ENCODE measurements at regions not wholly inside any gene's neighbourhood (a gene's known extent, or its start where the extent isn't known, plus 50 kb on each side); places are given as distances from the start of the nearest gene placed in this dataset.

- TF ChIP-seq SP1 (IDR thresholded peaks at IDR 0.05) (no peak), PKNOX1 (IDR thresholded peaks at IDR 0.05) (no peak), NFRKB (IDR thresholded peaks at IDR 0.05) (no peak), FOXM1 (IDR thresholded peaks at IDR 0.05; ENCODE audit: borderline replicate concordance) (no peak), BHLHE40 (IDR thresholded peaks at IDR 0.05; ENCODE audit: borderline replicate concordance) (no peak), ELF4 (IDR thresholded peaks at IDR 0.05) (no peak), ARNT (IDR thresholded peaks at IDR 0.05) (no peak), TARDBP (IDR thresholded peaks at IDR 0.05) (no peak)
These were observed 56.2 kb upstream of the OPN4 start for GRCh38 chr10:86598151-86598550.

Measured in HEK293T (cell line).